ENCODE measurements at regions not wholly inside any gene's neighbourhood (a gene's known extent, or its start where the extent isn't known, plus 50 kb on each side); places are given as distances from the start of the nearest gene placed in this dataset.

DNA sequence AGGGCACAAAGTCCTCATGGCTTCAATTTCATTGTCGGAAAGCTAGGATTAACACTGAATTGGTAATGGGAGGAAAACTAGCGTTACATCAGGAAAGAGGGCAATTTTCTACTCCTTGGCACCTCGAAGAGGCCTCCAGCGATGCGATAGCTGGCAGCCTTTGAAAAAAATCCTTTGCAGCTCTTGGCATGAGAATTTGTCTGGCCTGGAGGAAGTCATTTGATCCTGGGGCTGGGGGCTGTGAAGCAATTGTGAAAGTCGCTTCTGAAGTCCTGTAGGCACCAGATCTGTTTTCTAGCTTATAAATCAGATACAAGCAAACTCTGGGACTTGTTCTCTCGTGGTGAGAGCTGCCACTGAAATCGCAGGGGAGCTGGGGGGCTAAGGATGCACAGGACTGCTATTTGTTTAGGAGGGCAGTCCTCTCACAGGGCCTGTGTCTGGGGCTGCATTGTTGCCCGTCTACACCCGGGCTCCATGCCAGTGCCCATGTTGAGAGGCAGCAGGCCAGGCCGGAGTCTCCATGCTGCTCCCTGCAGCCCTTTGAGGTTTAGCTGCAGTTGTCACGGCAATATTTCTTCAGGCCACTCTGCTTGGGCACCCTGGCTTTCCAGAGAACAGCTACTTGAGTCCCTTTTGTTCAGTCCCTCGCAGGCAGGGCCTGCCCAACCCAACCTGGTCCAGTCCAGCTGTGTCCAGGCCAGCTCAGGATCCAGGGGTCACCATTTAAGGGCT is 206.8 kb upstream of the LYZL1 start:
- no peak overlapping the region for H2AFZ ChIP-seq (ENCODE audit: low read depth, low read length)
- peaks cover 7% of the 10 kb centered on the region for H3K4me1 Mint-ChIP-seq (ENCODE audit: low read depth, unreplicated experiment)
- peak overlapping the region; percentile 22 for H3K27ac Mint-ChIP-seq (ENCODE audit: unreplicated experiment)
- peaks cover 6% of the 10 kb centered on the region for H3K27me3 Mint-ChIP-seq (ENCODE audit: low read depth, unreplicated experiment)
- no peaks in the 10 kb centered on the region for H3K36me3 ChIP-seq (ENCODE audit: insufficient read depth, low read length)
- peaks cover 1% of the 10 kb centered on the region for H3K9me3 Mint-ChIP-seq (ENCODE audit: unreplicated experiment)
- no peak overlapping the region for H3K27ac ChIP-seq (ENCODE audit: low read depth, low read length)
- TF ChIP-seq, protein P1, sequence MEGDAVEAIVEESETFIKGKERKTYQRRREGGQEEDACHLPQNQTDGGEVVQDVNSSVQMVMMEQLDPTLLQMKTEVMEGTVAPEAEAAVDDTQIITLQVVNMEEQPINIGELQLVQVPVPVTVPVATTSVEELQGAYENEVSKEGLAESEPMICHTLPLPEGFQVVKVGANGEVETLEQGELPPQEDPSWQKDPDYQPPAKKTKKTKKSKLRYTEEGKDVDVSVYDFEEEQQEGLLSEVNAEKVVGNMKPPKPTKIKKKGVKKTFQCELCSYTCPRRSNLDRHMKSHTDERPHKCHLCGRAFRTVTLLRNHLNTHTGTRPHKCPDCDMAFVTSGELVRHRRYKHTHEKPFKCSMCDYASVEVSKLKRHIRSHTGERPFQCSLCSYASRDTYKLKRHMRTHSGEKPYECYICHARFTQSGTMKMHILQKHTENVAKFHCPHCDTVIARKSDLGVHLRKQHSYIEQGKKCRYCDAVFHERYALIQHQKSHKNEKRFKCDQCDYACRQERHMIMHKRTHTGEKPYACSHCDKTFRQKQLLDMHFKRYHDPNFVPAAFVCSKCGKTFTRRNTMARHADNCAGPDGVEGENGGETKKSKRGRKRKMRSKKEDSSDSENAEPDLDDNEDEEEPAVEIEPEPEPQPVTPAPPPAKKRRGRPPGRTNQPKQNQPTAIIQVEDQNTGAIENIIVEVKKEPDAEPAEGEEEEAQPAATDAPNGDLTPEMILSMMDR (IDR thresholded peaks at IDR 0.05; ENCODE audit: insufficient read depth, low read depth, low read length) = no peak
- no peak for TF ChIP-seq EZH2 (IDR thresholded peaks at IDR 0.05; ENCODE audit: insufficient read depth, low read length)
- no peak for DNase-seq (ENCODE audit: low read depth)
- H3K27me3 ChIP-seq (ENCODE audit: insufficient read depth, low read length) = no peaks in the 10 kb centered on the region
- no peak overlapping the region for H3K4me3 Mint-ChIP-seq (ENCODE audit: unreplicated experiment)
- H3K4me2 ChIP-seq (ENCODE audit: low read length) = no peak overlapping the region
- H3K79me2 ChIP-seq (ENCODE audit: insufficient read depth, low read length) = no peaks in the 10 kb centered on the region
- H3K4me3 ChIP-seq (ENCODE audit: insufficient read depth, low read depth, low read length) = no peak overlapping the region
- H3K9me3 ChIP-seq (ENCODE audit: insufficient read depth, low read depth, low read length) = no peaks in the 10 kb centered on the region
- no peak for FAIRE-seq
- H3K36me3 Mint-ChIP-seq (ENCODE audit: low read depth, unreplicated experiment) = no peaks in the 10 kb centered on the region
- peaks cover 6% of the 10 kb centered on the region for H3K4me1 ChIP-seq (ENCODE audit: insufficient read depth, low read length)
- H3K9ac ChIP-seq (ENCODE audit: low read length) = no peak overlapping the region
- no peaks in the 10 kb centered on the region for H4K20me1 ChIP-seq (ENCODE audit: insufficient read depth, low read length)

DNA sequence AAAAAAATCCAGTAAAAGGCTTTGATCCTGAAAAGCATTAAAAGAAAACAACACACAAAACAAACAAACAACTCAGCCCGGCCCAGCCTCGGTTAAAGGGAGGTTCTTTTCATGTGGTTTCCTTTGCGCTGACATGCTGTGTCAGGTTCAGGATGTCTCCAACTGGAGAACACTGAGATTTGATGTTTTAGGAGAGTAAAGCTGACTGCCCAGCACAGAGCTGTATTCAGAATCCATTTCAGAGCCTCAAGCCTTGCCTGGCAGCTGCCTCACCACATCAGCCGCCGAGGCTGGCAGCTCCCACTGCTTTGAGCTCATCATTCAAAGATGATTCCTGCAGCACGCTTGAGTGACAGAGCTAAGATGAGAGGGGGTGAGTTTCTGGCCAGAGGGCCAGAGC is 205.8 kb upstream of the LYZL1 start:
- Histone ChIP-seq H4K20me1 (ENCODE audit: insufficient read depth, low read length) (no peaks in the 10 kb centered on the region), H3K4me2 (ENCODE audit: low read length) (peak overlapping the region; percentile 21), H3K36me3 (ENCODE audit: insufficient read depth, low read length) (no peaks in the 10 kb centered on the region), H3K9me3 (ENCODE audit: insufficient read depth, low read depth, low read length) (no peaks in the 10 kb centered on the region), H3K27ac (ENCODE audit: low read depth, low read length) (no peak overlapping the region), H3K9ac (ENCODE audit: low read length) (no peak overlapping the region), H3K4me3 (ENCODE audit: insufficient read depth, low read depth, low read length) (no peak overlapping the region), H3K79me2 (ENCODE audit: insufficient read depth, low read length) (no peaks in the 10 kb centered on the region), H2AFZ (ENCODE audit: low read depth, low read length) (peak overlapping the region; percentile 59), H3K4me1 (ENCODE audit: insufficient read depth, low read length) (peaks cover 6% of the 10 kb centered on the region), H3K27me3 (ENCODE audit: insufficient read depth, low read length) (no peaks in the 10 kb centered on the region)
- DNase-seq (ENCODE audit: low read depth) (no peak), FAIRE-seq (no peak)
- Mint-ChIP-seq H3K9me3 (ENCODE audit: unreplicated experiment) (peaks cover 1% of the 10 kb centered on the region), H3K4me3 (ENCODE audit: unreplicated experiment) (no peak overlapping the region), H3K27ac (ENCODE audit: unreplicated experiment) (no peak overlapping the region), H3K27me3 (ENCODE audit: low read depth, unreplicated experiment) (peaks cover 4% of the 10 kb centered on the region), H3K4me1 (ENCODE audit: low read depth, unreplicated experiment) (peaks cover 7% of the 10 kb centered on the region), H3K36me3 (ENCODE audit: low read depth, unreplicated experiment) (no peaks in the 10 kb centered on the region)
- TF ChIP-seq, protein P1 (IDR thresholded peaks at IDR 0.05; ENCODE audit: insufficient read depth, low read depth, low read length) = no peak
- no peak for TF ChIP-seq EZH2 (IDR thresholded peaks at IDR 0.05; ENCODE audit: insufficient read depth, low read length)

DNA sequence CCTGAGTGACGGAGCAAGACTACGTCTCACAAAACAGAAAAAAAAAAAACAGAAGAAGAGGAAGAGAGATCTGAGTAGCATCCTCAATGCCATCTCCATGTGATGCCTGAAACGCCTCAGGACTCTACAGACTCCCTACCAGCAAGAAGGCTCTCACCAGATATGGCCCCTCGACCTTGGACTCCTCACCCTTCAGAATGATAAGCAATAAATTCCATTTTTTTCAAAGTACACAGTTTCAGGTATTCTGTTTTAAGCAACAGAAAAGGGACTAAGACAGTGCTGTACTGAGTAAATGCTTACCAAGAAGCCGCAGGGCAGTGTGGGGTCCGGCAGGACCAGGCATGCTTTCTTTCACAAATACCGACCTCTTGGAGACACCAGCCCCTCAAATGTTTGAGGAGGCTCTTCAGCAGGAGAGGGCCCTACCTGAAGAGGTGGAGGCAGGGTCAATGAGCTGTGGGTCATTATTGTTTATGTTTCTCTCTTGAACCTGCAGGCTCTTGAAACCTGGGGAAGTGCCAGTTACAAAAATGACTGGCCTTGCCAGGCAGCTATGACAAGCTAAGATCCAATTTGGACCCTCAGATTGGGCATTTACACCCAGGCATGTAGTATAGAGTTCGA is 204.1 kb upstream of the LYZL1 start:
- TF ChIP-seq EZH2 (IDR thresholded peaks at IDR 0.05; ENCODE audit: insufficient read depth, low read length) = no peak
- TF ChIP-seq, protein P1 (IDR thresholded peaks at IDR 0.05; ENCODE audit: insufficient read depth, low read depth, low read length) = no peak

More for the DNA sequence above, 204.1 kb upstream of the LYZL1 start:
- no peaks in the 10 kb centered on the region for H3K36me3 ChIP-seq (ENCODE audit: insufficient read depth, low read length)
- no peak for FAIRE-seq
- Mint-ChIP-seq H3K4me3 (ENCODE audit: unreplicated experiment) (no peak overlapping the region), H3K27me3 (ENCODE audit: low read depth, unreplicated experiment) (peaks cover 8% of the 10 kb centered on the region), H3K27ac (ENCODE audit: unreplicated experiment) (no peak overlapping the region), H3K4me1 (ENCODE audit: low read depth, unreplicated experiment) (peaks cover 7% of the 10 kb centered on the region), H3K9me3 (ENCODE audit: unreplicated experiment) (peaks cover 5% of the 10 kb centered on the region), H3K36me3 (ENCODE audit: low read depth, unreplicated experiment) (no peaks in the 10 kb centered on the region)
- no peaks in the 10 kb centered on the region for H4K20me1 ChIP-seq (ENCODE audit: insufficient read depth, low read length)
- H3K27me3 ChIP-seq (ENCODE audit: insufficient read depth, low read length) = no peaks in the 10 kb centered on the region
- H3K4me2 ChIP-seq (ENCODE audit: low read length) = no peak overlapping the region
- DNase-seq (ENCODE audit: low read depth) = no peak
- H2AFZ ChIP-seq (ENCODE audit: low read depth, low read length) = no peak overlapping the region
- no peaks in the 10 kb centered on the region for H3K79me2 ChIP-seq (ENCODE audit: insufficient read depth, low read length)
- peaks cover 6% of the 10 kb centered on the region for H3K4me1 ChIP-seq (ENCODE audit: insufficient read depth, low read length)
- H3K9ac ChIP-seq (ENCODE audit: low read length) = no peak overlapping the region
- no peak overlapping the region for H3K4me3 ChIP-seq (ENCODE audit: insufficient read depth, low read depth, low read length)
- no peak overlapping the region for H3K27ac ChIP-seq (ENCODE audit: low read depth, low read length)
- no peaks in the 10 kb centered on the region for H3K9me3 ChIP-seq (ENCODE audit: insufficient read depth, low read depth, low read length)
